ENCODE measurements at regions not wholly inside any gene's neighbourhood (a gene's known extent, or its start where the extent isn't known, plus 50 kb on each side); places are given as distances from the start of the nearest gene placed in this dataset.

GRCh38 chr2:7411691-7412090 is 494.5 kb downstream of the RNF144A start:
- TF ChIP-seq POLR2AphosphoS5 (IDR thresholded peaks at IDR 0.05): no peak
- TF ChIP-seq POLR2A (IDR thresholded peaks at IDR 0.05): no peak
- TF ChIP-seq, protein P1, sequence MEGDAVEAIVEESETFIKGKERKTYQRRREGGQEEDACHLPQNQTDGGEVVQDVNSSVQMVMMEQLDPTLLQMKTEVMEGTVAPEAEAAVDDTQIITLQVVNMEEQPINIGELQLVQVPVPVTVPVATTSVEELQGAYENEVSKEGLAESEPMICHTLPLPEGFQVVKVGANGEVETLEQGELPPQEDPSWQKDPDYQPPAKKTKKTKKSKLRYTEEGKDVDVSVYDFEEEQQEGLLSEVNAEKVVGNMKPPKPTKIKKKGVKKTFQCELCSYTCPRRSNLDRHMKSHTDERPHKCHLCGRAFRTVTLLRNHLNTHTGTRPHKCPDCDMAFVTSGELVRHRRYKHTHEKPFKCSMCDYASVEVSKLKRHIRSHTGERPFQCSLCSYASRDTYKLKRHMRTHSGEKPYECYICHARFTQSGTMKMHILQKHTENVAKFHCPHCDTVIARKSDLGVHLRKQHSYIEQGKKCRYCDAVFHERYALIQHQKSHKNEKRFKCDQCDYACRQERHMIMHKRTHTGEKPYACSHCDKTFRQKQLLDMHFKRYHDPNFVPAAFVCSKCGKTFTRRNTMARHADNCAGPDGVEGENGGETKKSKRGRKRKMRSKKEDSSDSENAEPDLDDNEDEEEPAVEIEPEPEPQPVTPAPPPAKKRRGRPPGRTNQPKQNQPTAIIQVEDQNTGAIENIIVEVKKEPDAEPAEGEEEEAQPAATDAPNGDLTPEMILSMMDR (IDR thresholded peaks at IDR 0.05): no peak
- no peak for TF ChIP-seq EP300 (IDR thresholded peaks at IDR 0.05; ENCODE audit: low read depth)
